ENCODE measurements at regions not wholly inside any gene's neighbourhood (a gene's known extent, or its start where the extent isn't known, plus 50 kb on each side); places are given as distances from the start of the nearest gene placed in this dataset.
"Not testable (repeated sequence)": the region's sequence is repeated elsewhere in the genome, so short reads cannot be mapped to it uniquely, and the experiment has no call there.

DNA sequence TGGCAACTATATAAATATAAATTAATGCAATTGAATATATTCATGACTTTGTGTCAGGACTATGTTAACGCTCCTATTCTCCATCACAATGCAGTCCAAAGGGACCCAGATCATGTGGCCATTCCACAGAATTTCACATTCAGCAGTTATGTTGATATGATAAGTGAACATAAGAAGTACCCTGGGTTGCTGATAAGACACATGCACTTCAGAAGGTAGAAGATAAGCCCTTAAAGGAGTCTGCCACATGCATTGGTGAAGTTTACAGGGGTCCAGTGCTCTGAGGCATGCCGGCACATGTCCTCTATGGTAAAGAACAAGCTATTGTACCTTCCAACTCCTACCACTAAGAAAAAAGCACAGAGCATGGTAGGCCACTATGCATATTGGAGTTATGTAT is 76.4 kb downstream of the PHAX start:
- DNase-seq: no peak

- no peak for DNase-seq
Observed at GRCh38 chr5:126680191-126680817, 79.6 kb downstream of the PHAX start.

DNA sequence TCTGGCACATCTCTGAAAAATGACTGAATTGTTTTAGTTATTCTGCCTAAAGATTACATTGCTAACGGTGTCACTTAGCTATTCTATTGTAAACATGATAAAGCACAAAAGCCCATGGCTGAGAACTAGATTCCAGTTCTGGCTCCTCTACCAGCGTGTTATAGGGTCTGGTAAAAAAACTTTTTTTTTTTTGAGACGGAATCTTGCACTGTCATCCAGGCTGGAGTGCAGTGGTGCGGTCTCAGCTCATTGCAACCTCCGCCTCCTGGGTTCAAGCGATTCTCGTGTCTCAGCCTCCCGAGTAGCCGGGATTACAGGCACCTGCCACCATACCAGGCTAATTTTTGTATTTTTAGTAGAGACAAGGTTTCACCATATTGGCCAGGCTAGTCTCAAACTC is 80.6 kb downstream of the PHAX start:
- not testable (repeated sequence) for DNase-seq

DNA sequence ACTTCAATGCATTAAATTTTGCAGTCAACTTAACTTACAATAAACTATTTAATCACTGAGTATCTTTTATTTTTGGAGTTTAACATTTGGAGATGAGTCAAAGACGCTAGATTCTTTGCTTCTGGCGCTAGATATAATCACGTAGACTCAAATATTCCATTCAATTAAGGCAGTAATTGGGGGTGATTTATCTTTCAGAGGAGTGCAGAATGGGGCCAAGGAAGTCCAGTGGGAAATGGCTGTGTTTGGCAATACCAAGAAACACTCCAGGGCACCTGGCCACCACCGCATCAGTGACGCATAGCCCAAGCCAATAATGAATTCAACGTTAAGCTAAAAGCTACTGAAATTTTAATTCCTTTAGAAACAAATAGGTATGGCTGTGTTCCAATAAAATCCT is 81.2 kb downstream of the PHAX start:
- no peak for DNase-seq

DNA sequence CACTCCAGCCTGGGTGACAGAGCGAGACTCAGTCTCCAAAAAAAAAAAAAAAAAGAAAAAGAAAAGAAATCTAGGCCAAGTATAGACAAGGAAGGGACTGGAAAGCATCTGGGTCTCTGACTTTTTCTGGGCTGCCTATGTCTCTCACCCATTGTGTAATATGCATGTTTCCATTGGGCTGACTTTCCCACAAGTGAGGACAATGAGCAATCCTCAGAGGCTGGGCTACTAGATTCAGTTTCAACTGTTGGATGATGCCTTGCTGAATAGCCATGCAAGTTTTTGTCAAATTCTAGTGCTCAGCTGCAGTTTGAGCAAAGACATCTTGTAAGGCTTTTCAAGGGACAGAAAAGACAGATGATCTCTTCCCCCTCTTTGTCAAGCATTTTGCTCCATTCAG is 82.1 kb downstream of the PHAX start:
- DNase-seq: no peak

- no peak for DNase-seq
Observed at GRCh38 chr5:126683912-126684311, 83.2 kb downstream of the PHAX start.

DNA sequence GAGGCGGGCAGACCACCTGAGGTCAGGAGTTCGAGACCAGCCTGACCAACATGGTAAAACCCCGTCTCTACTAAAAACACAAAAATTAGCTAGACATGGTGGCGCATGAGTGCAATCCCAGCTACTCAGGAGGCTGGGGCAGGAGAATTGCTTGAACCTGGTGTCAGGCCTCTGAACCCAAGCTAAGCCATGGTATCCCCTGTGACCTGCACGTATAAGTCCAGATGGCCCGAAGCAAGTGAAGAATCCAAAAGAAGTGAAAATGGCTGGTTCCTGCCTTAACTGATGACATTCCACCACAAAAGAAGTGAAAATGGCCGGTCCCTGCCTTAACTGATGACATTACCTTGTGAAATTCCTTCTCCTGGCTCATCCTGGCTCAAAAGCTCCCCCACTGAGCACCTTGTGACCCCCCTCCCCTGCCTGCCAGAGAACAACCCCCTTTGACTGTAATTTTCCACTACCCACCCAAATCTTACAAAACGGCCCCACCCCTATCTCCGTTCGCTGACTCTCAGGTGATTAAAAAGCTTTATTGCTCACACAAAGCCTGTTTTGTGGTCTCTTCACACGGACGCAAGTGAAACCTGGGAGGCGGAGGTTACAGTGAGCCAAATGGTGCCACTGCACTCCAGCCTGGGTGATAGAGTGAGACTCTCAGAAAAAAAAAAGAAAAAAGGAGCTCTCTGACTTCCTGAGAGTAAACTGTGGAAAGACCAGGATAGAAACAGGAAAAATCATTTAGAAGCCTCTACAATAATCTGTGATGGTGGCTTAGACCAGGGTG is 84.1 kb downstream of the PHAX start:
- peak; percentile 43 for DNase-seq

DNA sequence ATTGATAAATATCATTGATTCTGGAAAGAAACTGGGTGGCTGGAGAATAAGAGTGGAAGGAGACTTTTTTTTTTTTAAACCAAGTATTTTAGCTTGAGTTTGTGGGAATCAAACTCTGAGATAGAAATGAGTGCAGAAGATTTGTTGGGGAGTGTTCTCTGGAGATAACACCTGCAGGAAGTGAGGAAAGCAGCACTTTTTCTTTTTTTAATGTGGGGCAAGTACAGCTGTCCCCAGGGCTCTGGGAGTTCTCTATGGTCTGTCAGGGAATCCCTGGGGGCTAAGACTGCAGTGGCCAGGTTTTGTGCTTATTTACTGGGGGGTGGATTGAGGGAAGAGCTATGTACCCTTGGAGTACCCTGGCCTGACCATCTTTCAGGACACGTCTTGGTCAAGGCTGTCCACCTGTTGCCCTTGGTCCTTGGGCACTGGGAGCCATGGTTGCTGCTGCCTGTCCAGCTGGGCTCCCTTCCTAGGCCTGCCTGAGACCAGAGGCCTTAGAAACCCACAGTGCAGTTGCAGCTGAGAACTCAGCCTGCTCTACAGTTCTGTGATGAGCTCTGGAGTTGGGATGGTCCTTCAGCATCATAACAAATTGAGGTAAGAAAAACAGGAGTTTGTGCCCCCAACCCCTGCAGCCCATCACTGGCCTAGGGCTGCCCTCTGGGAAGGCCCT is 85.8 kb downstream of the PHAX start:
- no peak for DNase-seq

DNA sequence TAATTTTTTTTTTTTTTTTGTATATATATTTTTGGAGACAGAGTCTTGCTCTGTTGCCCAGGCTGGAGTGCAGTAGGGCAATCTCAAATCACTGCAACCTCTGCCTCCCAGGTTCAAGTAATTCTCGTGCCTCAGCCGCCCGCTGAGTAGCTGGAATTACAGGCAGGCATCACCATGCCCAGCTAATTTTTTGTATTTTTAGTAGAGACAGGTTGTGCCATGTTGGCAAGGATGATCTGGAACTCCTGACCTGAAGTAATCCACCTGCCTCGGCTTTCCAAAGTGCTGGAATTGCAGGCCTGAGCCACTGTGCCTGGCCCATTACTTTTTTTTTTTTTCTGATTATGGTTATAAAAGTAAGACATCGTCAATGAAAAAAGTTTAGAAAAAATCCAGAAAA is 84.0 kb upstream of the LMNB1 start:
- DNase-seq: no peak

DNA sequence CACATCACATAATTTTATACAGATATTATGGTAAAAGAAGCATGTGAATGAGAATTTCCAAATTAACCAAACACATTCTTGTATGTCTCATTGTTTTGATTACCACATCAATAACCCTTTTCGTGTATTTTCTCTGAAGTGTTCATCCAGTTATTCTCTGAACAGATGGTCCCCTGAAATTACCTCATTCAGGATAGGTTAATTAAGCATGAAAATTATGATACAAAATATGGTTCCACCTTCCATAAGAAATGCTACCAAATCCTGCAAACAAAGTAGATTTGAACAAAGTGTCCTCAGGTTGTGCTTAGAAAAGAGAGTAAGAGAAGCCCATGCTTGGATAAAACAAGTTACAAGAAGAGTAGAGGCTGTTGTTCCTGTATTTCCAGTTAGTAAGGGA is 83.1 kb upstream of the LMNB1 start:
- DNase-seq: no peak

DNA sequence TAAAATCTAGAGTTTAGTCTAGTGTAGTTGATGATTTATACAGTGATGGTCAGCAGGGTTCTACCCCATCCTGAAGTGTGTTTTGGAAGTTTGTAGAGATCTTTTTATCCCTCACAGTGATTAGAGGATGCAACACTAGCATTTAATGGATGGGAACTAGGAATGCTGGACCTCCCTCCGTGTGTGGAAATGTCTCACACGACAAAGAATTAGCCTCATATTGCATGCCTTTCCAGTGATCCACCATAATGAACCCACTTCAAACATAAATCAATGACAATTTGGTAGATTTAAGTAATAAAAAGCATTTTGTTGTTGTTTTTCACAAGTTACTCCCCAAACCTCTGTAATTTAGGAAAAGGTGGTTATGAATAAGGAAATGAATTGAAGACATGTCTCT is 82.5 kb upstream of the LMNB1 start:
- no peak for DNase-seq

- no peak for DNase-seq
Observed at GRCh38 chr5:126695091-126695490, 81.8 kb upstream of the LMNB1 start.

- DNase-seq: no peak
Observed at GRCh38 chr5:126707080-126707479, 69.9 kb upstream of the LMNB1 start.

GRCh38 chr5:126715765-126716164 is 61.2 kb upstream of the LMNB1 start:
- DNase-seq: no peak

GRCh38 chr5:126716861-126717260 is 60.1 kb upstream of the LMNB1 start:
- DNase-seq: no peak

DNA sequence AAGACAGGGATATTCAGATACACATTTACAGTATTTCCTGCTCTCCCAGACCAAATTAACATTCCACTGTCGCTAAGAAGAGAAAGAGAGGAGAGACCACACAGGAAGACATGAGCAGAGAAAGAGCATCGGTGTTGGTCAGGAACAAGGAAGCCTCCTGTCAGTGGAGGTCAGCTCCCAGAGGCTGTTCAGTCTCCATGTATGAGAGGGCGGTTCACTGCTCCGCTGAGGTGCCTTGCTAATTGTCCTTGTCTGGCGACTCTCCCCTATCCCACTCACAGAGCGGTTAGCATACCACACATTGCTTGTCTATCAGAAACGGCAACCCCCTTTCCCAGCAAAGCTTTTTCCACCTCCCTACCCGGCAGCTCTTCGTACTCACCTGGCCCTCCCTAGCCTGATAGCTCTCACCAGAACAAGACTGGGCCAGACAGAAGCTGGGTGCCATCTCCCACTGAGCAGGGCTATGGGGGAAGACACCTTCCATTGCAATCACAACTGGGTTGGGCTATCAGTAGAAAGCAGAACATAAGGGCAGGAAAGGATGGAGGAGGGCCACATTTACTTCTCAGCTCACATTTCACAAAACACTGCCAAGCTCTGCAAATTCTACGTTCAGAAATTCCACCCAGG is 58.6 kb upstream of the LMNB1 start:
- DNase-seq: no peak

- no peak for DNase-seq
Observed at GRCh38 chr5:126720369-126720768, 56.6 kb upstream of the LMNB1 start.

DNA sequence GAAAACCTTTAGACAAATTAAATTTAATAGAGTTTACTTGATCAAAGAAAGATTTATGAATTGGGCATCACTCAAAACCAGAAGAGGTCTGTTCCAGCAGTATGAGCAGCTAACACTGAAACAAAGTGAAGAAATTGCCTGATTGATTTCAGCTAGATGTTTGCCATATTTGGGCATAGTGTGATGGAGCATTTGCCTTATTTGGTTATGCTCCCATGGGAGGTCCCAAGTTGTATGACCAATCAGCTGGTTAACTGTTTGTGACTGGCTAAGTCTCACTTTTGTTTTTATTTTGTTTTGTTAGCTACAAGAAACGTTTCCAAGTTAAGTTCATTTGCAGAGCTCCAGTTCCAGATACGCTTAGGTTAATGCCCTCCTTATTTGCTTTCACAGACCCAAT is 53.3 kb upstream of the LMNB1 start:
- no peak for DNase-seq
